Ishikawa (cell line): ENCODE measurements at regions not wholly inside any gene's neighbourhood (a gene's known extent, or its start where the extent isn't known, plus 50 kb on each side); places are given as distances from the start of the nearest gene placed in this dataset.

Source experiments
- CEBPB ChIP-seq: IDR thresholded peaks from 2 replicates; pipeline ENCODE4 v1.6.1; 2012
- CREB1 ChIP-seq: IDR thresholded peaks from 2 replicates; pipeline ENCODE4 v1.6.1; 2012; ENCODE audit warnings: low read depth
- EP300 ChIP-seq: IDR thresholded peaks from 2 replicates; pipeline ENCODE4 v1.6.1; 2012; ENCODE audit warnings: borderline replicate concordance
- FOXM1 ChIP-seq: IDR thresholded peaks from 2 replicates; pipeline ENCODE4 v1.6.1; 2012; ENCODE audit warnings: low read depth, borderline replicate concordance
- MAX ChIP-seq: IDR thresholded peaks from 2 replicates; pipeline ENCODE4 v1.6.1; 2012
- NFIC ChIP-seq: IDR thresholded peaks from 2 replicates; pipeline ENCODE4 v1.6.1; 2012
- RAD21 ChIP-seq: IDR thresholded peaks from 2 replicates; pipeline ENCODE4 v1.6.1; 2012; ENCODE audit warnings: low read depth
- REST ChIP-seq: IDR thresholded peaks from 2 replicates; pipeline ENCODE4 v1.6.1; 2012; ENCODE audit warnings: low read depth, mild to moderate bottlenecking
- TAF1 ChIP-seq: IDR thresholded peaks from 2 replicates; pipeline ENCODE4 v1.6.1; 2012; ENCODE audit warnings: low read depth, mild to moderate bottlenecking
- TCF12 ChIP-seq: IDR thresholded peaks from 2 replicates; pipeline ENCODE4 v1.6.1; 2012; ENCODE audit warnings: low read depth
- TEAD4 ChIP-seq: IDR thresholded peaks from 2 replicates; pipeline ENCODE4 v1.6.1; 2012
- YY1 ChIP-seq: IDR thresholded peaks from 2 replicates; pipeline ENCODE4 v1.6.1; 2012; ENCODE audit warnings: low read depth
- ZBTB7A ChIP-seq: IDR thresholded peaks from 2 replicates; pipeline ENCODE4 v1.6.1; 2012; ENCODE audit warnings: low read depth
- TF ChIP-seq, protein P1 (sequence below): IDR thresholded peaks from 2 replicates; pipeline ENCODE4 v1.6.1; 2012

- TF ChIP-seq TCF12 (no peak), CREB1 (no peak), CEBPB (no peak), TAF1 (no peak), TEAD4 (no peak), EP300 (no peak), FOXM1 (no peak), RAD21 (no peak), REST (no peak), YY1 (no peak), MAX (no peak), NFIC (no peak), ZBTB7A (no peak)
- TF ChIP-seq, protein P1, sequence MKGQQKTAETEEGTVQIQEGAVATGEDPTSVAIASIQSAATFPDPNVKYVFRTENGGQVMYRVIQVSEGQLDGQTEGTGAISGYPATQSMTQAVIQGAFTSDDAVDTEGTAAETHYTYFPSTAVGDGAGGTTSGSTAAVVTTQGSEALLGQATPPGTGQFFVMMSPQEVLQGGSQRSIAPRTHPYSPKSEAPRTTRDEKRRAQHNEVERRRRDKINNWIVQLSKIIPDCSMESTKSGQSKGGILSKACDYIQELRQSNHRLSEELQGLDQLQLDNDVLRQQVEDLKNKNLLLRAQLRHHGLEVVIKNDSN = no peak
Measured at GRCh38 chr4:43126595-43126994, 234.1 kb downstream of the GRXCR1 start.
